MCF 10A (cell line): ENCODE measurements at regions not wholly inside any gene's neighbourhood (a gene's known extent, or its start where the extent isn't known, plus 50 kb on each side); places are given as distances from the start of the nearest gene placed in this dataset.

Source experiments
- BruUV-seq: library from RNA; stranded (reverse); fragments of 400-500 nt; replicated peaks from 2 replicates; lab custom pipeline; 2021; lab: Mats Ljungman, UMichigan
- CTCF ChIA-PET: fragments of 300-600 bp; sonication (Branson Sonifier 250); formaldehyde crosslinking; extraction: SDS; loops from one replicate; lab custom pipeline; 2021; ENCODE audit warnings: antibody characterized with exemption, inconsistent platforms; lab: Yijun Ruan, JAX
- POLR2A ChIA-PET: fragments of 300-600, 350-650 bp; sonication (Branson Sonifier 250); formaldehyde crosslinking; extraction: SDS; loops from one replicate; lab custom pipeline; 2020; ENCODE audit warnings: antibody characterized with exemption, inconsistent platforms; lab: Yijun Ruan, JAX
- DNase-seq: peaks from one replicate; pipeline ENCODE4 v3.0.0-alpha.2; 2018; ENCODE audit not compliant: unreplicated experiment
- H3K27ac Mint-ChIP-seq: one replicate; pipeline ENCODE4 v1.8.0; 2022; ENCODE audit warnings: mild to moderate bottlenecking, low read depth, mixed read lengths; ENCODE audit not compliant: unreplicated experiment
- H3K27me3 Mint-ChIP-seq: one replicate; pipeline ENCODE4 v1.8.0; 2022; ENCODE audit warnings: mixed read lengths; ENCODE audit not compliant: insufficient read depth, unreplicated experiment
- H3K36me3 Mint-ChIP-seq: one replicate; pipeline ENCODE4 v1.8.0; 2022; ENCODE audit warnings: mild to moderate bottlenecking, moderate library complexity, mixed read lengths; ENCODE audit not compliant: insufficient read depth, unreplicated experiment
- H3K4me1 Mint-ChIP-seq: one replicate; pipeline ENCODE4 v1.8.0; 2022; ENCODE audit warnings: mixed read lengths; ENCODE audit not compliant: insufficient read depth, unreplicated experiment
- H3K4me3 Mint-ChIP-seq: one replicate; pipeline ENCODE4 v1.8.0; 2022; ENCODE audit warnings: mild to moderate bottlenecking, moderate library complexity, mixed read lengths; ENCODE audit not compliant: unreplicated experiment
- H3K9me3 Mint-ChIP-seq: one replicate; pipeline ENCODE4 v1.8.0; 2022; ENCODE audit warnings: mixed read lengths; ENCODE audit not compliant: unreplicated experiment
- intact Hi-C: fragments of 100-400 bp; cut with micrococcal nuclease; formaldehyde crosslinking; loops from 2 replicates; pipeline ENCODE4 v1.14.1; 2022
- TF ChIP-seq, protein P1 (sequence below): fragments of 200-600 bp; IDR thresholded peaks from one replicate; pipeline ENCODE4 v1.8.0; 2022; ENCODE audit warnings: antibody characterized with exemption, mild to moderate bottlenecking; ENCODE audit not compliant: unreplicated experiment

DNA sequence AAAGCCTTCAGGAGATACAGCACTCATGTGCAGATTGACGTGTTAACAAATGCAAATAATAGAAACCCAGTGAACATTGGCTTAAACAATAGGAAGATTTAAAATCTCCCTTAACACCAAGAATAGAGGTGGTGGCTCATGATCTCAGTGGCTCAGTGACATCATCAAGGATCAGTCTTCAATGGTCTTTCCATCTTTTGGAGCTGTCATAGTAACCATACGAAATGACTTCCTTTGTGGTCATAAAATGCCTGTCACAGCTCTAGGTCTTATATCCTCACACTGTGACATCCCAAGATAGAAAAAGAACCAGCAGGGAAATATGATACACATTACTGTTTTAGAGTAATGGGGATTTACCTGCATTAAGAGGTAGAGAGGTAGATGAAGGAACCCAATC is 59.6 kb upstream of the ACKR3 start:
- H3K36me3 Mint-ChIP-seq, result no peaks in the 10 kb centered on the region
- no TSS peak for BruUV-seq
- CTCF ChIA-PET, result interaction anchor here (0.7 to 6.1 kb wide), 3 partner anchors 314 to 550 kb away, joined by 3 to 98 read pairs (median 3); no protein-coding TSS in a partner anchor

DNA sequence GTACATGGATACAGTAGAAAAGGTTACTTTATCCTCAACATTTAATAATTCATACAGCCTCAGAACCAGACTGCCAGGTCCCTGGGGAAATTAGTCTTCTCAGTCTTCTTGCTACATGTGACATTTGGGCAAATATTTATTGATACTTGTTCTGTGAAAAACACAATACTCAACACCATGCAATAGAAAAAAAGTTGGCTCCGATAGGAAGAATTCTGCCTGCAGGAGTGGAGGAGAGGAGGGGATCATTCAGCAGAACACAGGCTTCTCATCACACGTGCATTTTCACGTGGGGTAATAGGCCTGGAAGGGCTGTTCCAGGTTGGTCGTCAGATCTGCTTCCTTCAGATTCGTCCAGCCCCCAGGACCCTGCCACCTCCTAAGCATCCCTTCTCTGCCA is 58.4 kb upstream of the ACKR3 start:
- Mint-ChIP-seq H3K36me3 (peaks cover 7% of the 10 kb centered on the region), H3K9me3 (no peaks in the 10 kb centered on the region), H3K27ac (no peak overlapping the region), H3K27me3 (peaks cover 12% of the 10 kb centered on the region), H3K4me3 (no peak overlapping the region), H3K4me1 (no peaks in the 10 kb centered on the region)
- DNase-seq, result no peak
- TF ChIP-seq, protein P1, sequence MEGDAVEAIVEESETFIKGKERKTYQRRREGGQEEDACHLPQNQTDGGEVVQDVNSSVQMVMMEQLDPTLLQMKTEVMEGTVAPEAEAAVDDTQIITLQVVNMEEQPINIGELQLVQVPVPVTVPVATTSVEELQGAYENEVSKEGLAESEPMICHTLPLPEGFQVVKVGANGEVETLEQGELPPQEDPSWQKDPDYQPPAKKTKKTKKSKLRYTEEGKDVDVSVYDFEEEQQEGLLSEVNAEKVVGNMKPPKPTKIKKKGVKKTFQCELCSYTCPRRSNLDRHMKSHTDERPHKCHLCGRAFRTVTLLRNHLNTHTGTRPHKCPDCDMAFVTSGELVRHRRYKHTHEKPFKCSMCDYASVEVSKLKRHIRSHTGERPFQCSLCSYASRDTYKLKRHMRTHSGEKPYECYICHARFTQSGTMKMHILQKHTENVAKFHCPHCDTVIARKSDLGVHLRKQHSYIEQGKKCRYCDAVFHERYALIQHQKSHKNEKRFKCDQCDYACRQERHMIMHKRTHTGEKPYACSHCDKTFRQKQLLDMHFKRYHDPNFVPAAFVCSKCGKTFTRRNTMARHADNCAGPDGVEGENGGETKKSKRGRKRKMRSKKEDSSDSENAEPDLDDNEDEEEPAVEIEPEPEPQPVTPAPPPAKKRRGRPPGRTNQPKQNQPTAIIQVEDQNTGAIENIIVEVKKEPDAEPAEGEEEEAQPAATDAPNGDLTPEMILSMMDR, result no peak
- intact Hi-C loops, result no loop called here
- CTCF ChIA-PET, result interaction anchor here (0.6 to 6.1 kb wide), 14 partner anchors 39 to 1005 kb away, joined by 3 to 98 read pairs (median 3); partner anchors contain the start of gene ACKR3
- POLR2A ChIA-PET, result no interaction called here
- BruUV-seq, result no TSS peak

More for the DNA sequence above, 59.6 kb upstream of the ACKR3 start:
- Mint-ChIP-seq H3K27me3 (peaks cover 24% of the 10 kb centered on the region), H3K4me3 (no peak overlapping the region), H3K9me3 (no peaks in the 10 kb centered on the region), H3K4me1 (no peaks in the 10 kb centered on the region), H3K27ac (no peak overlapping the region)
- DNase-seq, result no peak
- intact Hi-C loops, result no loop called here
- TF ChIP-seq, protein P1, result no peak
- POLR2A ChIA-PET, result no interaction called here

DNA sequence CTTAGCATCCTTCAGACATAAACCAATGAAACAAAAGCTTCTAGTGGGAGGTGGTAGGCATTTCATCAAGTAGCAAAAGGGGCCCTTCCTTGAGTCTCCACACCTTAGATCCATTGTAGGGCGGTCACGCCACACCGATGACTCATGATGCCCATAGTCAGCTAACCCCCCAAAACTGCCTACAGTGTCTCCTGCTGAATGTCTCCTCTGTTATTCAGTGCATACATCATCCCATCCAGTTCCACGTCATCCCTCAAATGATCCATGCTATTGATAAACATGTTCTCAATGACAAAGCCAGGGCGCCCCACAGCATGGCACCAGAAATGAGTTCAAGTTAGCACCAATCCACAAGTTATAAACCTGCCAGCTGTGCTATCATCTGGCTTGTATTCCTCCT is 57.4 kb upstream of the ACKR3 start:
- H3K4me3 Mint-ChIP-seq, result no peak overlapping the region
- ChIA-PET CTCF (interaction anchor here (0.5 to 6.1 kb wide), 28 partner anchors 10 to 1271 kb away, joined by 3 to 98 read pairs (median 4); partner anchors contain the start of gene ACKR3), POLR2A (interaction anchor here (1.6 kb wide), 1 partner anchor 548 kb away, joined by 4 read pairs; no protein-coding TSS in a partner anchor)
- TF ChIP-seq, protein P1, result no peak
- no peak overlapping the region for H3K27ac Mint-ChIP-seq
- no TSS peak for BruUV-seq
- DNase-seq, result no peak
- intact Hi-C loops, result no loop called here
- H3K27me3 Mint-ChIP-seq, result peaks cover 2% of the 10 kb centered on the region
- no peaks in the 10 kb centered on the region for H3K4me1 Mint-ChIP-seq
- H3K36me3 Mint-ChIP-seq, result peaks cover 7% of the 10 kb centered on the region
- no peaks in the 10 kb centered on the region for H3K9me3 Mint-ChIP-seq

DNA sequence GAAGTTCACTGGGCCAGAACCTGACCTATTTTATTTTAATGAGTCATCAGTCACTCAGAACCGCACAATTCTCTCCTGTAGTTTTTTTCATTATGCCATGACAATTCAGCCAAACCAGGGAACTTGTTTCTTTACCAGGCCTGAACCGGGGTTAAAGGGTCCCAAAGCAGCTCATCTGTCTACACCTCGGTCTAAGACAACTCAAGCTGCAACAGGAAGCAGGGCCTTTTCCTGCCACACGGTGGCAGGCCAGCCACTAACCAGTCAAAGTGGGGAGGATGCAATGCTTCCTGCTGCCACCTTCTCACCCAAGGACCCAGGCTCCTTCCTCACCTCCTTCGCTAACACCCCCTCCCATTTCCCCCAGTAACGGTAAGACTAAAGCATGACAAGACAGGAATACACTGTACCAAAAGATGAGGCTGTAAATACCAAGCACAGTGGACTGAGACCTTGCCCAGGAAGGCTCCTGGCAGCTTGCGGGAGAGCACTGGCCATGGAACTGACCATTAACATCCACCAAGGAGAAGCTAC is 56.7 kb upstream of the ACKR3 start:
- intact Hi-C loops, result loop anchor here (1.0 kb wide), 5 partner anchors 56 to 547 kb away; partner anchors contain the start of gene ACKR3
- Mint-ChIP-seq H3K27me3 (no peaks in the 10 kb centered on the region), H3K36me3 (peaks cover 7% of the 10 kb centered on the region), H3K27ac (no peak overlapping the region), H3K4me1 (no peaks in the 10 kb centered on the region), H3K9me3 (no peaks in the 10 kb centered on the region), H3K4me3 (no peak overlapping the region)
- no TSS peak for BruUV-seq
- TF ChIP-seq, protein P1, result peak; percentile 77
- POLR2A ChIA-PET, result interaction anchor here (0.7 to 1.6 kb wide), 2 partner anchors 199 to 548 kb away, joined by 3 to 4 read pairs; no protein-coding TSS in a partner anchor
- DNase-seq, result peak; percentile 50
- CTCF ChIA-PET, result interaction anchor here (0.6 to 6.1 kb wide), 35 partner anchors 10 to 555 kb away, joined by 3 to 98 read pairs (median 4); partner anchors contain the start of gene ACKR3
